Duodenal mucosa (tissue), 2 donors: ENCODE measurements at regions not wholly inside any gene's neighbourhood (a gene's known extent, or its start where the extent isn't known, plus 50 kb on each side); places are given as distances from the start of the nearest gene placed in this dataset.

Experiments
- H3K27ac ChIP-seq: one replicate; pipeline ENCODE4 v1.7.0; 2013; ENCODE audit warnings: low read depth, low read length
- H3K27me3 ChIP-seq, 2 donors: one replicate each; pipeline ENCODE4 v1.7.0; 2013; ENCODE audit warnings: low read length in 2 of 2, control low read depth in 1 of 2; ENCODE audit not compliant: insufficient read depth in 2 of 2, control insufficient read depth in 1 of 2
- H3K36me3 ChIP-seq, 2 donors: one replicate each; pipeline ENCODE4 v1.7.0; 2013; ENCODE audit warnings: low read length in 2 of 2, control low read depth in 1 of 2; ENCODE audit not compliant: insufficient read depth in 2 of 2, control insufficient read depth in 1 of 2
- H3K4me1 ChIP-seq, 2 donors: one replicate each; pipeline ENCODE4 v1.7.0; 2013; ENCODE audit warnings: low read length in 2 of 2, control low read depth in 1 of 2; ENCODE audit not compliant: insufficient read depth in 2 of 2, control insufficient read depth in 1 of 2
- H3K4me3 ChIP-seq, 2 donors: one replicate each; pipeline ENCODE4 v1.7.0; 2013; ENCODE audit warnings: low read length in 2 of 2, low read depth in 1 of 2
- H3K9ac ChIP-seq, 2 donors: one replicate each; pipeline ENCODE4 v1.7.0; 2013; ENCODE audit warnings: low read length in 2 of 2, low read depth in 1 of 2
- H3K9me3 ChIP-seq, 2 donors: one replicate each; pipeline ENCODE4 v1.7.0; 2013; ENCODE audit warnings: low read length in 2 of 2, control low read depth in 1 of 2; ENCODE audit not compliant: control insufficient read depth in 1 of 2

- no peaks in the 10 kb centered on the region for H3K9me3 ChIP-seq
- H3K36me3 ChIP-seq: no peaks in the 10 kb centered on the region
- H3K4me3 ChIP-seq: no peak overlapping the region
- no peaks in the 10 kb centered on the region for H3K27me3 ChIP-seq
- H3K9ac ChIP-seq: no peak overlapping the region
- no peak overlapping the region for H3K27ac ChIP-seq
- H3K4me1 ChIP-seq: no peaks in the 10 kb centered on the region
Measured at GRCh38 chr14:39957987-39958386, 525.8 kb upstream of the FBXO33 start.

GRCh38 chr14:39957290-39957689 lies 525.1 kb upstream of the FBXO33 start:
- Histone ChIP-seq H3K9ac (no peak overlapping the region), H3K27ac (no peak overlapping the region), H3K27me3 (no peaks in the 10 kb centered on the region), H3K36me3 (no peaks in the 10 kb centered on the region), H3K4me1 (no peaks in the 10 kb centered on the region), H3K9me3 (no peaks in the 10 kb centered on the region), H3K4me3 (no peak overlapping the region)

GRCh38 chr14:39956372-39956771 lies 524.1 kb upstream of the FBXO33 start:
- H3K4me3 ChIP-seq: no peak overlapping the region
- H3K4me1 ChIP-seq: no peaks in the 10 kb centered on the region
- H3K9me3 ChIP-seq: no peaks in the 10 kb centered on the region
- H3K36me3 ChIP-seq: no peaks in the 10 kb centered on the region
- H3K27me3 ChIP-seq: no peaks in the 10 kb centered on the region
- no peak overlapping the region for H3K27ac ChIP-seq
- H3K9ac ChIP-seq: no peak overlapping the region

- H3K9ac ChIP-seq: no peak overlapping the region
- peaks cover 0 to 2% of the 10 kb centered on the region in 2 donors for H3K9me3 ChIP-seq
- H3K4me3 ChIP-seq: no peak overlapping the region
- no peak overlapping the region for H3K27ac ChIP-seq
- H3K27me3 ChIP-seq: no peaks in the 10 kb centered on the region
- no peaks in the 10 kb centered on the region for H3K36me3 ChIP-seq
- no peaks in the 10 kb centered on the region for H3K4me1 ChIP-seq
Measured at GRCh38 chr14:39948235-39948634, 516.0 kb upstream of the FBXO33 start.

- Histone ChIP-seq H3K9me3 (peaks cover 0 to 2% of the 10 kb centered on the region in 2 donors), H3K4me1 (no peaks in the 10 kb centered on the region), H3K9ac (no peak overlapping the region), H3K4me3 (no peak overlapping the region), H3K27ac (no peak overlapping the region), H3K36me3 (no peaks in the 10 kb centered on the region), H3K27me3 (no peaks in the 10 kb centered on the region)
Measured at GRCh38 chr14:39946807-39947206, 514.6 kb upstream of the FBXO33 start.

GRCh38 chr14:39939023-39939422 lies 506.8 kb upstream of the FBXO33 start:
- H3K9ac ChIP-seq: no peak overlapping the region
- H3K27ac ChIP-seq: no peak overlapping the region
- no peaks in the 10 kb centered on the region for H3K36me3 ChIP-seq
- H3K4me3 ChIP-seq: no peak overlapping the region
- no peaks in the 10 kb centered on the region for H3K4me1 ChIP-seq
- H3K27me3 ChIP-seq: no peaks in the 10 kb centered on the region
- no peaks in the 10 kb centered on the region for H3K9me3 ChIP-seq

- Histone ChIP-seq H3K36me3 (no peaks in the 10 kb centered on the region), H3K4me3 (no peak overlapping the region), H3K9me3 (no peaks in the 10 kb centered on the region), H3K9ac (no peak overlapping the region), H3K27me3 (no peaks in the 10 kb centered on the region), H3K4me1 (no peaks in the 10 kb centered on the region), H3K27ac (no peak overlapping the region)
Measured at GRCh38 chr14:39912192-39913100, 480.2 kb upstream of the FBXO33 start.

- no peak overlapping the region for H3K4me3 ChIP-seq
- H3K9me3 ChIP-seq: peaks cover 0 to 8% of the 10 kb centered on the region in 2 donors
- H3K9ac ChIP-seq: no peak overlapping the region
- no peak overlapping the region for H3K27ac ChIP-seq
- H3K36me3 ChIP-seq: no peaks in the 10 kb centered on the region
- H3K27me3 ChIP-seq: no peaks in the 10 kb centered on the region
- H3K4me1 ChIP-seq: no peaks in the 10 kb centered on the region
Measured at GRCh38 chr14:39897657-39898056, 465.4 kb upstream of the FBXO33 start.

GRCh38 chr14:39890026-39890425 lies 457.8 kb upstream of the FBXO33 start:
- Histone ChIP-seq H3K9ac (no peak overlapping the region), H3K4me1 (no peaks in the 10 kb centered on the region), H3K36me3 (no peaks in the 10 kb centered on the region), H3K4me3 (no peak overlapping the region), H3K9me3 (peaks cover 3 to 9% of the 10 kb centered on the region in 2 donors), H3K27me3 (no peaks in the 10 kb centered on the region), H3K27ac (no peak overlapping the region)

GRCh38 chr14:39884091-39884490 lies 451.9 kb upstream of the FBXO33 start:
- no peaks in the 10 kb centered on the region for H3K36me3 ChIP-seq
- H3K27ac ChIP-seq: no peak overlapping the region
- H3K4me3 ChIP-seq: no peak overlapping the region
- no peaks in the 10 kb centered on the region for H3K27me3 ChIP-seq
- no peaks in the 10 kb centered on the region for H3K4me1 ChIP-seq
- peaks cover 3 to 4% of the 10 kb centered on the region in 2 donors for H3K9me3 ChIP-seq
- no peak overlapping the region for H3K9ac ChIP-seq
